GM21737 (cell line): ENCODE measurements at regions not wholly inside any gene's neighbourhood (a gene's known extent, or its start where the extent isn't known, plus 50 kb on each side); places are given as distances from the start of the nearest gene placed in this dataset.
"Not testable (repeated sequence)": the region's sequence is repeated elsewhere in the genome, so short reads cannot be mapped to it uniquely, and the experiment has no call there.

Experiments
- ATAC-seq: cut with Tn5 transposase; IDR thresholded peaks from one replicate; pipeline ENCODE4 v1.9.1; 2021; ENCODE audit warnings: mild to moderate bottlenecking, moderate library complexity; ENCODE audit not compliant: unreplicated experiment

DNA sequence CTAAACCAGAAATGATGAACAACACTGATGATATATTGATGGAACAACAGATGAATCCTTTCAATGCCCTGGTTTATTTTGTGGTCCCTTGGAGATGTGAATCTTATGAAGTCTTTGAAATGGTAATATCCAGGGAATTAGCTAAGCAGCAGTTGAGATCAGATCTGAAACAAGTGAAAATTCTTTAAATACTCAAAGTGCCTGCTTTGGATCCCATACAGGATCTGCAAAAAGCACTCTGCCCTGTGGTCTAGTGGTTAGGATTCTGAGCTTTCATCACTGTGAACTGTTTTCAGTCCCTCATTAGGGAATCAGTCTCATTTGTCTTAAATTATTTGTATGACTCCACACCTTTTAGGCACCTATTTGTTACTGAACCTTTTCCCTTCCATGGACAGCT, 211.3 kb upstream of the TGIF2LY start:
- not testable (repeated sequence) for ATAC-seq

DNA sequence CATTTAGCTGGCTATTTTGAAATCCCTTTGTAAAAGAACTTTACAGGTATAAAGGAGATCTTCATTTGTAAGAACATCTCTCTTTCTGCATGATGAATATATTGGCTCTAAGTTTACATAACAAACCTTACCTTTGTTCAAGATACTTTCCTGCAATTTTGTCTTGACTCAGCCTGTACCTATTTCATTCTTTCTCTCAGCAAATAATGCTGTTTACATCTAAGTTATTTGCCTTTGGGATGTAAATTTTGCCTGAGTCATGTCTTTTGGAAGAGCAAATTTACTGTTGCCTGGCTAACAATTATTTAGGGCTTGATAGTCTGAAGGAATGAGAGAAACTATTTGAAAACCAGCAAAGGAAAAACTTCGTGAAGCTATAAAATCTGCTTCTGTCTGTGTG, 210.4 kb upstream of the TGIF2LY start:
- not testable (repeated sequence) for ATAC-seq

DNA sequence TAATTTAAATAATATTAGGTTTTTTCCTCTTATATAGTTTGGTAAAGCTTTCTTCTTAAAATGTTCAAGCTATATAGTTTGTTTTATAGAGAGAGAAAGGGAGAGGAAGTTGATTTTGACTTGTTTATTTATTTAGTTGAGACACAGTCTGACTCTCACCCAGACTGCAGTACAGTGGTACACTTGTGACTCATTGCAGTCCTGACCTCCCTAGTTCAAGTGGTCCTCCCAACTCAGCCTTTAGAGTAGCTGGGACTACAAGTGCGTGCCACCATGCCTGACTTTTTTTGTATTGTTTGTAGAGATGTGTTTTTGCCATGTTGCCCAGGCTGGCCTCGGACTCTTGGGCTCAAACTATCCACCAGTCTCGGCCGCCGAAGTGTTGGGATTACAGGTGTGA, 187.4 kb upstream of the TGIF2LY start:
- ATAC-seq, result not testable (repeated sequence)

DNA sequence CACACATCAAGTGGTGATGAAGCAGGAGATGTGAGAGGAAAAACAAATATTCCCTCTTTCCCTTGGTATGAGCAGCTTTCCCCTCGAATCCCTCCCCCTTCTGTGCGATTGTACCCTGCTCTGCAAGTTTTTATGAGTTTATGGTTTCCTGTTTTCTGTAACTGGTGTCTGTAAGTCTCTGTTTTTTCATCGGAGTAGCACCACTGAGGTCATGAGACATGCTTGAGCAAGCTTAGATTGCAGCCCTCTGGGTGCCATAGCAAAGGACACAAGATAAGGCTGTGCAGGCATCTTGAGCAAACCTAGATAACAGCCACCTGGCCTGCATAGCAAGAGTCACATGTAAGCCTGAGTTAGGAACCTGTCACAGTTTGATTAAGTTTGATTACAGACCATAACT, 174.6 kb upstream of the TGIF2LY start:
- ATAC-seq, result not testable (repeated sequence)

DNA sequence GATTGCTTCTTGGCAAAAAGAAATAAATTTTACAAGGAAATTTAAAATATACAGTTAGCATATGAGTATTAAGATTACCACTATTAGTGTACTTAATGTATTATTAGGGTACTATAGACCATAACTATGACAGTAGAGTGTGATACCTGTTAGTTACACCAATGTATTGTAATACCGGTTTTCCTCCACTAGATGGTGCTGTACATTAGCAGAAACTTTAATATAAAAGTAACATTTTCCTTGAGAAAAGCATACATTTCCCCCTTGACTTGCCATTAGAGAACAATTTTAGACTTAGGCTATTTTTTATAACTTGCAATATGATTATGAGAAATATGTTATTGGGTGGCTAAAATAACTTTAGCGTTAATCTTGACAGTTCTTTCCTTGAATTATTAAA, 173.3 kb upstream of the TGIF2LY start:
- ATAC-seq, result not testable (repeated sequence)

DNA sequence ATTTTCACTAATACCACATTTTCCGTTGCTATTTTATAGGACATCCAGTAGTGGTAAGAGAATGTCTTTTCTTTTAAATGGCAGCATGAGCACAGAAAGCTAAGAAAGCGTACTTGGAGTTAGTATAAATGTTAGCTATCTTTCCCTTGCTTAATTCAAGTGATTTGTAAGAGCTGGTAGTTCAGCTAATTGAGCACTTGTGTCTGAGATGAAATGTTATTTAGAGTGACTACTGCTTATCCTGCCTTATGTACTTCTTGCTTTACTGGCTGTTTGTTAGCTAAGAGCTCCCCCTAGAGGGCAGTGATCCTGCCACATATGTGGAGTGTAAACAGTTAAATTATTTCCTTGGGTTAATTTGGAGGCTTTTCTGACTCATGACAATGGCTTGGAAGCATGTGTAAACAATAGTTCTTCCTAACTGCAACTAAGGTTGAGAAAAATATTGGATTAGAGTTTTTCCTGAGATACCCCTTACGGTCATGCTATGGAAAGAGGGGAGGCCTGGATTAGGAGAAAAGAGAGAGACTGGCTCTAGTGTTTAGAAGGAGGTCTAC, 171.9 kb upstream of the TGIF2LY start:
- ATAC-seq, result not testable (repeated sequence)

DNA sequence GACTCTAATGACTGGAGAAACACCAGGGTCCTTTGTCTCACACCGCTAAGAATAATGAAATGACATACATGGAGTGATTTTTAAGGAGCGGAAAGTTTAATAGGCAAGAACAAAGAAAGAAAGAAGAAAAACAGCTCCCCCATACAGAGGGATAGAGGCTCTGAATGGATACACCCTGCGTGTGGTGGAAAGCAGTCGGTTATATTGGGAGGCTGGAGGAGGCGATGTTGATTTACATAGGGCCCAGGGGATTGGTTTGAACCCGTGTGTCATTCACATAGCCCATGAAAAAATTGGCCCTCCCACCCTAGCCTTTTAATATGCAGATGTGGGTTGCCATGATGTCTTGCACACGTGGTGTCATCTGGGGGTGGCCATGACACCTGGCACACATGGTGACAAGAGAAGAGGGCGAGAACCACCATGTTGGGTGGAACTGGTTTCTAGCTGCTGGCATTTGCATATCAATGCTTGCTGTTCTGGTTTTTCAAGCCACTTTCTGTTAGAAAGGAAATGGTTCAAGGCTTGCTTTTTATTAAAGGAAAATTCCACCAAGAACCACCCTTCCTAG, 168.5 kb upstream of the TGIF2LY start:
- ATAC-seq, result not testable (repeated sequence)
